Neutrophil (primary cell): ENCODE measurements at regions not wholly inside any gene's neighbourhood (a gene's known extent, or its start where the extent isn't known, plus 50 kb on each side); places are given as distances from the start of the nearest gene placed in this dataset.

Experiments used
- H3K27ac ChIP-seq: fragments of 200-600 bp; sonication (generic); 2 replicates; pipeline ENCODE4 v1.5.1; 2016; ENCODE audit warnings: mild to moderate bottlenecking, moderate library complexity
- H3K27me3 ChIP-seq: fragments of 200-600 bp; sonication (generic); 2 replicates; pipeline ENCODE4 v1.6.0; 2016; ENCODE audit warnings: mild to moderate bottlenecking
- H3K36me3 ChIP-seq: fragments of 200-600 bp; sonication (generic); 2 replicates; pipeline ENCODE4 v1.5.1; 2017
- H3K4me1 ChIP-seq, 2 experiments: fragments of 200-600 bp in 1 of 2; sonication (generic) in 1 of 2; 1 replicate in 1 of 2; 2 replicates in 1 of 2; pipeline versions ENCODE4 v1.5.1 to v1.6.1; 2013 to 2016; ENCODE audit warnings: low read depth in 1 of 2, low read length in 1 of 2, mild to moderate bottlenecking in 1 of 2, moderate library complexity in 1 of 2; ENCODE audit not compliant: control insufficient read depth in 1 of 2, insufficient read depth in 1 of 2
- H3K4me3 ChIP-seq, 2 experiments: fragments of 200-600 bp in 1 of 2; sonication (generic) in 1 of 2; 1 replicate in 1 of 2; 2 replicates in 1 of 2; pipeline ENCODE4 v1.5.1; 2013 to 2016; ENCODE audit warnings: low read depth in 1 of 2, low read length in 1 of 2, mild to moderate bottlenecking in 1 of 2, moderate library complexity in 1 of 2
- H3K9me3 ChIP-seq: fragments of 200-600 bp; sonication (generic); 2 replicates; pipeline ENCODE4 v1.5.1; 2016
- CTCF ChIP-seq: fragments of 200-600 bp; sonication (generic); IDR thresholded peaks from 2 replicates; pipeline ENCODE4 v1.5.1; 2016; ENCODE audit warnings: antibody characterized with exemption

DNA sequence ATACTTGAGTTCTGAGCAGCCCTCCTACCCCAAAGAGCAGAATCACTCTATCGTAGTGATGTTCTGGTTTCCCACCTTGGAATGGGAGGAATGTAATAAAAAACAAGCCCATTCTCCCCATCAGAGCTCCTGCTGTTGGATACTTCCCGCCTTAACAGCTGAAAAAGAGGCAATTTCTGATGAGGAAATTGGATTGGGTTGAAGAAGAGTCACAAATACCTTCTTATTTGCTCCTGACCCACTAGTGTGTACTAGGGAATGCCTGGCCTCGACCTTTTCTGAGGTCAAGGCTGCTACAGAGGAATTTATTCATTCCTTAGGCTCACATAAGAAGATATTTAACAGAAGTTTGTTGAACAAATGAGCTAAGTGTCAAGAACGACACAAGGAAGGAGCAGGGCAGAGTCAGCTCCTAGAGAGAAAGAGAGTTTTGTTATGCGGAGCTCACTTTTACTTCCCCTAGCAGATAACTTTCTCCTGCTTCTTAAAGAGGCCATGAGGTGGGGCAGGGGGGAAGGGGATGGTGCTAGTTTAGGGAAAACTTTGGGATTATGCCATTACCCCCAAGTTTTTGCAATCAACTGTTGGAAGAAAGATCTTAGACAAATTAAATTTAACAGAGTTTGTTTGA, 273.8 kb upstream of the CLNK start:
- no peak for TF ChIP-seq CTCF
- Histone ChIP-seq H3K4me3 (no peak overlapping the region), H3K27ac (no peak overlapping the region), H3K4me1 (no peaks in the 10 kb centered on the region), H3K36me3 (no peaks in the 10 kb centered on the region), H3K9me3 (no peaks in the 10 kb centered on the region), H3K27me3 (no peaks in the 10 kb centered on the region)

DNA sequence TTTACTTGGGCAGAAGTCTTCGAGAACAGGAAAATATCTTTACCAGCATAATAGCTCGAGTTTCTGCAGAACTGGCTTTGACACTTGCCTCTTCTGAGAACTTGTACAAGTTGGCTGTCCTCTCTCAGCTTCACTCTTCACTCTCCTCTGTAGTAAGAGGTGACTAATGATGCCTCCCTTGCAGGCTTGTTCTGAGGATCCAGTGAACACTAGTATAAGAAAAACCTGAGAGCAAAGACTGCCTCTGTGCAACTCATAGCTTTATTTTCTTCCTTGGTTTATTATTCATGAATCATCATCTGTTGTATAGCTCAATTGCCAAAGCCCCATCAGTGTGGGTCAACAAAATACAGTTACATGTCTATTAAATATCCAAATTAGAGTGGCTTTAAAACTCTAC, 266.7 kb upstream of the CLNK start:
- Histone ChIP-seq H3K27ac (no peak overlapping the region), H3K9me3 (no peaks in the 10 kb centered on the region), H3K27me3 (no peaks in the 10 kb centered on the region), H3K4me3 (no peak overlapping the region), H3K36me3 (no peaks in the 10 kb centered on the region), H3K4me1 (no peaks in the 10 kb centered on the region)
- TF ChIP-seq CTCF: no peak

DNA sequence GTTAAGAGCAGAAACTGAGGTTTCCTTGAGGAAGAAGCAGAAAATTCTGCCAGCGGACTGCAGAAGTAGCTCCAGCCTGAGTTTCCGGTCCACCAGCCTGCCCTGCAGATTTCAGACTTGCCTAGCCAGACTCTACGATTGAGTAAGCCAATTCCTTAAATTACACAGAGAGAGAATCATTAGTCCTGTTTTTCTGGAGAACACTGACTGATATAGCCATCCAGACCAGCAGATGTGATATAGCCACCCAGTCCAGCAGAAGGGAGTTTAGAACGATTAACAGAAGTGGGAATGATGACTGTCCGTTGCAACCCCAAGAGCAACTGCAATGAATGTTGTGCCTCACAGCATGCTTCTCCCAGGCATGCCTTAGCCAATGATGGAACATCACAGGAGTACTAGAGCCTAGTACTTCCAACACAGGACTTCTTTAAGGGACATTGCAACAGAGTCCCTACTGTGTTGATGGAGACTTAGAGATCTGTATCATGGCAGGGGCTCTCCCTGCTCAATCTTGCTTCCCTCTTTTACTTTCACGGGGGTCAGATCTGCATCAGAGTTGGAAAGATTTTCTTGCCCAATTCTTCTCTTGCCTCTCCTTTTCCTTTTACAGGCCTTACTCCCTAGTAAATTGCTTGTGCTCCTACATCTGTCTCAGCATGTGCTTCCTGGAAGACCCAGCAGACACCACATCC, 264.6 kb upstream of the CLNK start:
- H3K36me3 ChIP-seq: no peaks in the 10 kb centered on the region
- no peak overlapping the region for H3K4me3 ChIP-seq
- H3K27me3 ChIP-seq: no peaks in the 10 kb centered on the region
- H3K27ac ChIP-seq: no peak overlapping the region
- H3K4me1 ChIP-seq: no peaks in the 10 kb centered on the region
- no peak for TF ChIP-seq CTCF
- no peaks in the 10 kb centered on the region for H3K9me3 ChIP-seq

DNA sequence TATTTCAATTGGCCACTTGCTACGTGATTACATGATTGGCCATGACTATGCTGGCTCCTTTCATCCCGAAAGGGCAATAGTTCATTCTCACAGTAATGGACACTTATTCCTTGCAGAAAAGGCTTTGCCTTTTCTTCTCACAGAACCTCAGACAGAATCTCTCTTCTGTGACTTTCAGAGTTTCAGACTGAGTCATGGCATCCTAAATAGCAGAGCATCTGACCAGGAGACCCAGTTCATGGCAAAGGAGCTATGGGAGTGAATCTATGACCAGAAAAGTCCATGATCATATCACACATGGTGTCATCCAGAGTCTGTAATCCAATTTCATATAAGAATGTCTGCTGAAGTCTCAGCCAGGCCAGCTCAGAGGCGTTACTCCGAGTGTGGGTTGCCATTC, 263.3 kb upstream of the CLNK start:
- H3K9me3 ChIP-seq: no peaks in the 10 kb centered on the region
- H3K36me3 ChIP-seq: no peaks in the 10 kb centered on the region
- H3K27ac ChIP-seq: no peak overlapping the region
- no peaks in the 10 kb centered on the region for H3K27me3 ChIP-seq
- H3K4me1 ChIP-seq: no peaks in the 10 kb centered on the region
- no peak overlapping the region for H3K4me3 ChIP-seq
- no peak for TF ChIP-seq CTCF

- Histone ChIP-seq H3K27me3 (no peaks in the 10 kb centered on the region), H3K27ac (no peak overlapping the region), H3K4me1 (no peaks in the 10 kb centered on the region), H3K9me3 (no peaks in the 10 kb centered on the region), H3K36me3 (no peaks in the 10 kb centered on the region), H3K4me3 (no peak overlapping the region)
- TF ChIP-seq CTCF: no peak
These were observed 259.8 kb upstream of the CLNK start for GRCh38 chr4:10944321-10944720.
